HG03565 (cell line): ENCODE measurements at regions not wholly inside any gene's neighbourhood (a gene's known extent, or its start where the extent isn't known, plus 50 kb on each side); places are given as distances from the start of the nearest gene placed in this dataset.

Experiments used
- ATAC-seq: cut with Tn5 transposase; IDR thresholded peaks from one replicate; pipeline ENCODE4 v1.9.1; 2021; ENCODE audit warnings: mild to moderate bottlenecking, moderate library complexity; ENCODE audit not compliant: unreplicated experiment

DNA sequence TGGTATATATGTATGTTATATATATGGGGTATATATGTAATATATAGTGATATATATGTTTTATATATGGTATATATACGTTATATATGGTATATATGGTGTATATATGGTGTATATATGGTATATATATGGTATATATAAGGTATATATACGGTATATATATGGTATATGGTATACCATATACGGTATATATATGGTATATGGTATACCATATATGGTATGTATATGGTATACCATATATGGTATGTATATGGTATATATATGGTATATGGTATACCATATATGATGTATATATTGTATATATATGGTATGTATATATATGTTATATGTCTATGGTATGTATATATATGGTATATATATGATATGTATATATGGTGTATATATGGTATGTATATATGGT is 447.7 kb upstream of the USP24 start:
- no peak for ATAC-seq

GRCh38 chr1:55658917-55659316 is 443.8 kb upstream of the USP24 start:
- no peak for ATAC-seq

GRCh38 chr1:55654750-55655149 is 439.6 kb upstream of the USP24 start:
- ATAC-seq: no peak

DNA sequence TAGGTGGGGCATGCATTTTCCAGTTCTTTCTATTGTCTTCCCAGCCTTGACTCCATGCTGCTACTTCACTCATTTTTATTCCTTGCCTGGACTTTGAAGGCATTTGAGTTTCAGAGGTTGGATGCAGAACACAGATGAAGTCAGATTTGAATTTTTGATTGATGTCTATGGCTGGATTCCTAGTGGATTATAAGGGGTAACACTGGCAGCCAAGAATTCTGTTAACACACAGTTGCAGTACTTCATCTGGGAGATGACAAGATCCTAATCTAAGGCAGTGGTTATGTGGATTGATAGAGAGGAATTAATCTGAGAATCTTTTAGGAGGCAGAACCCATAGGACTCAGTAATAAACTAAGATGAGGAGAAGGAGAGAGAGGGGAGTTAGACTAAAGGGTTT is 439.0 kb upstream of the USP24 start:
- ATAC-seq: no peak

- no peak for ATAC-seq
Measured at GRCh38 chr1:55650444-55650843, 435.3 kb upstream of the USP24 start.

DNA sequence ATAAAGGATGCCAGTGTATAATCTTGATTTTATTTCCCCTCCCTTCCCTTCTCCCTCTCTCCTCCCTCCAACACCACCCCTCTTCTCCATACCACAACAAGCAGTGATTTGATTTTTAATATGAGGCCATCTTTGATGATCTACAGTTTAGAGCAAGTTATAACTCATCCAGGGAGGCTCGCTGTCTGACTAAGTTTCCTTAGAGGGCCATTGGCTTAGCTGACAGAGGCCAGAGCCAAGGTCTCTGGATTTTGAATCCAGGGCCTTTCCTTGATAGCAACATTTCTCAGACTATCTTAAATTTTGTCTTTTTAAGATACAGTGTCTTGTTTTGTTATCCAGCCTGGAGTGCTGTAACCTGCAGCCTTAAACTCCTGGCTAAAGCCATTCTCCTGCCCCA is 431.0 kb upstream of the USP24 start:
- ATAC-seq: no peak

DNA sequence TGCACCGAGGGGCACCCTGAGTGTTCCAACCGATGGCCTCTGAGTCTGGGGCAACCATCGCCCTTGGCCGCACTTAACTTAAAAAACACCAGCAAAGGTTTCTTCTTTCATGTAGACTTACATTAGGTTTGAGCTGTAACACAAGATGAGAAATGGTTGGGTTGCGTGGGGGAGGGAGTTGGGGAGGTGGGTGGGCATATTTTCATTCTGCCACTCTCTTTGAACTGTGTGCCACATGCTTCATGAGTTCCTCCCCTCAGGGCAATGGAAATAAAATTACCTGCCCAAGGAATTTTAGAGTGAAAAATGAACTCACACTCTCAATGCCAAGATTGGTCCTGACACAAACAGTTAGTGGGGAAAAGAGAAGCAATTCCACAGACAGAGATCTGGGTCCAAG is 430.1 kb upstream of the USP24 start:
- no peak for ATAC-seq

DNA sequence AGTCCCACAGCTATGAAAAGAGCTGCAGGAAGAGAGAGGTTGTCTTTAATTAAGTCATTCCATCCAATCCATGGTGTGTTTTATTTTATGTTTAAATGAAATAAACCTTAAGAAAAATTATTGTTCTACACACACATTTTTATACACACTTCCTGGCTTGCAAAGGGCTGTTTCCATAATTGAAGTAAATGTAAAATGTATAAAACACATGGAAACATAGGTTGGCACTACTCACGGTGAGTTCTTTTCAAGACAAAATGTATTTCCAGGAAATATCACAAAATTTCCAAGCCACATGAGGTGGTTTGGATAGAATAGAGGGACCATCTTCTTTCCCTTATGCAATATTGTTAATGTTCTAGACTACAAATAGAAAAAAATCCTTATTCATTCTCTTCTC is 426.8 kb upstream of the USP24 start:
- no peak for ATAC-seq

DNA sequence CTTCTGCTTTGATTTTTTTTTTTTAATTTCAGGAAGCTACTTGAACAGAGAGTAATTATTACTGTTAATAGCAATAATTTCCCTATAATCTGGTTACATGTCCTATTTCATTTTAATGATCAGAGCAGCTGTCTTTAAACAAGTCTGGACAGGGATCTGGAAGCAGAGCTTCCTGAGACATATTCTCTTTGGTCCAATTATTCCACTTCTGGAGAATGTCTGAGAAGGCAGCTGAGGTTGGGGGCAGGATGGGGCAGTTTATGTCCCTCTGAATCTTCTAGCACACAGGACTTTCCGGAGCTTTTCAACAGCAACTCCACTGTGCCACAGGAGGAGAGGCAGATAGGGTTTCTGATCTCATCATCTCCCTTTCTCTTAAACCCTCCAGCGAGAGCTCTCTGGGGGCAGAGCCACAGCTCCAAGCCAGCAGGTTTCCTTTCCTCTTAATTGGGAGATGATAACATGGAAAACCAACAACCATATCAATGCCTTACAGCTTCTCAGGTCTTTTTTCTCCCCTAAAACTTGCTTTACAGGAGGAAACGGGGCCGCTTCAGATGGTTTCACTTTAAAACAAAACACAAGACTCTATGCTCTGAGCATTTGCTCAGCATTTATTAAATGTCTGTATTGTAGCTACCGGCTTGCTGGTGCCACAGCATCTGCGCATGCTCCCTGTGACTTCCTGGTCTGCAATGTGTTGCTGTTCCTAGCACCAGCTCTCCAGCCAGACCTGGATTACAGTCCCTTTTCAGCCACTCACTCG is 425.7 kb upstream of the USP24 start:
- peak; percentile 51 for ATAC-seq

DNA sequence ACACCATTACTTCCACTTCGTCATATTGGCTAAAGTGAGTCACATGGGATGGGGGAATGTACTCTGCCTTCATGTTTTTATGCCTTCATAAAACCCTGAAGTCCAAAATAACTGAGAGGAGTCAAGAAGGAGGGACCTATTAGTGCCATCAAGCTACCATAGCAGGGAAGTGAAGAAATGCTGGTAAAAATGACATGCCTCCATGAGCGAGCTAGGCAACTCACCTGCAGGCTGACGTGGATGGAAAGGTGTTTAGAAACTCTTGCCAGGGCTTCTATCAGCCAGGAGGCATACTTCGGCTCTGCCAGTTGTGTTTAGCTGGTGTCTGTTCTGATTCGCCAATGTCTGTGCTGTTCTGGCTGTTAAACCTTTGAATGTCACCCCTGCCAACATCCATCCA is 424.4 kb upstream of the USP24 start:
- ATAC-seq: no peak

DNA sequence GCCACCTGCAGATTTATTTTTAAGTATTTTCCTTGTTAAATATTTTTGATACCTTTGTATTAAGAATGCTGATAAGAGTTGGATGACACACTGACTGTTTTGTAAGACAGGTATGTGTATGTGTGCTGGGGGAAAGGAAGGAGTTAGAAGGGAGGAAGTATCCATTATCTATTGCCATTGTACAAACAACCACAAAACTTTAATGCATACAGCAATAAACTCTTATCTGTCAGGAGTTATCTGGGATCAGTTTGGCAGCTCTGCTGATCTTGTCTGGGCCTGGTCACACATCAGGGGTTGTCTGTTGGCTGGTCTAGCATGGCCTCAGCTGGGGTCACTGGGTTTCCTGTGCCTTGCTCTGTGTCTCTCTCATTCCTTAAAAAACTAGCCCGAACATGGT is 423.9 kb upstream of the USP24 start:
- no peak for ATAC-seq

DNA sequence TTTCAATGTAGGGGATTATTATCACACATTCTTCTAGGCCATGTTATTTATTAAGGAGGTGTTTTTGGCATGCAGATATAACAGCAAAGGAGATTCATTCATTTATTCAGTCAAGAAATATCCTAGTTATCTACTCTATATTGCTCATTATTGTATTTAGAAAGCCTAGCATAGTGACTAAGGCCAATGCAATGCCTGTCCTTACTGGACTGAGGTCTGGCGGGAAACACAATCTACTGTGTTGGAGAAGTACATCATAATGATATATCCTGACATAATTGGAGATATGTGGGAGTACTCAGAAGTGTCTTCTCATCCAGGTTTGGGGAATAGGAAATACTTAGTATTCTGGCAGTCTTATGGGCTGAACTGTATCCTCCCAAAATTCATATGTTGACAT is 421.5 kb upstream of the USP24 start:
- ATAC-seq: no peak

DNA sequence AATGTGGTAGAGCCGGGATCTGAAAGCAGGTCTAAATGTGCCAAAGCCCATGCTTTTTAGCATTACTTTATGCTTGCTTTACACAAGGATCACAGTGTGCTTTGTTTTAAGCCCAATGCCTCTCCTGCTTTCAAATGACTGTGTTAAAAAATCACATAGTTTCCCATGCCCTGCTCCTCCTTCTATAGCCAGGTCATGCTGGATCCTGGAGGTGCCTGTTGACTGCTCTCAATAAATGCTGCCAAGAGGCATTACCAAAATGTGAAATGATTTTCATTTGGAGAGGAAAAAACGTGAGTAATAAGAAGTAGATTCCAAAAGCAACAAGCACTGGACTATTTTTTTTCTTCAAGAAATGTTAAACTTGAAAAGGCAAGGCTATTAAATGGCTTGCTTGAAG is 420.7 kb upstream of the USP24 start:
- no peak for ATAC-seq

DNA sequence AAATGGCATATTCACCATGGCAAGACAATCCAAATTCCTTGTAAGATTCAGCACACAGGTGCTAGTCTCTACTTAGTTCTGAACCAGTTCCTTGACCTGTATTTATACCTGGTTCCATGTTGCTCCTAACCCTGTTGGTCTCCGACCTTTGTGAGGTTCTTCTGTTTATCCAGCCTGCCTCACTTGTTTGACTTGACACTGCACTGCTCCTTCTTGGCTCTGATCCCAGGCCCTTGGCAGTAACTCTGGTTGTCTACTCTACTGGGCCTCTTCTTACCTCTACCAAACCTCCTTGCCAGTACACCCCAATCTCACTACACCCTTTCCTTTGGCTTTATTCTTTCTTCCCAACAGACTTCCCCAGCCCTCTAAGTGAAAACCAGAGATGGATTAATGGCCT is 419.4 kb upstream of the USP24 start:
- no peak for ATAC-seq

- ATAC-seq: no peak
Measured at GRCh38 chr1:55632906-55633305, 417.7 kb upstream of the USP24 start.

DNA sequence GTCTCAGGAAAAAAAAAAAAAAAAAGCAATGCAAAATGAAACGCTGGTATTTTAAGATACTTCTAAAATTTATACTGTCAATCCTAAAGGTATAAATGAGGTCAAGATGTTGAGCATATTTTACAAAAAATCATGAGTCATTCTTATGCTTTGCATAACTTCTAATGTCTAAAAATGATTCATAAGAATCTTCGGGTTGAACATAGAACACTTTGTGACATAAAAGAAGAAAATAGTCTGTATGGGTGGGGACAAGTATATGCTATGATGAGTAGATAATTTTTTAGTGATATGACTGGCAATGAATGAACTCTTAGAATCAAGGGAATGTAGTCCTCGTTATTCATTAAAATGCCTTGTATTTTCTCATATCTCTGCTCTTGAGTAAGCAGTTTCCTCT is 416.9 kb upstream of the USP24 start:
- ATAC-seq: no peak

DNA sequence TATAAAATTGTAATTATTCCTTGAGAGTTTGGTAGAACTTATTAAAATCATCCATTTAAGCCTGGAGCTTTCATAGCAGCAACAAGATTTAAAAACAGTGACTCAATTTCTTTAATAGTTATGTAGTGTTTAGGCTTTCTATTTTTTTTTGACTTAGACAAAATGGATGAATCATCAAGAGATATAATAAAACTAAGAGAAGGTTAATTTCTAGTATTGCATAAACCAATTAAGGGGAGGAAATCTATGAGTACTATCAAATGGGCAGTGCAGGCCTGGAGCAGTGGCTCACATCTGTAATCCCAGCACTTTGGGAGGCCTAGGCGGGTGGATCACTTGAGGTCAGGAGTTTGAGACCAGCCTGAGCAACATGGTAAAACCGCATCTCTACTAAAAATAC is 416.3 kb upstream of the USP24 start:
- ATAC-seq: no peak

- no peak for ATAC-seq
Measured at GRCh38 chr1:55626326-55626725, 411.2 kb upstream of the USP24 start.

- ATAC-seq: no peak
Measured at GRCh38 chr1:55624766-55625165, 409.6 kb upstream of the USP24 start.

DNA sequence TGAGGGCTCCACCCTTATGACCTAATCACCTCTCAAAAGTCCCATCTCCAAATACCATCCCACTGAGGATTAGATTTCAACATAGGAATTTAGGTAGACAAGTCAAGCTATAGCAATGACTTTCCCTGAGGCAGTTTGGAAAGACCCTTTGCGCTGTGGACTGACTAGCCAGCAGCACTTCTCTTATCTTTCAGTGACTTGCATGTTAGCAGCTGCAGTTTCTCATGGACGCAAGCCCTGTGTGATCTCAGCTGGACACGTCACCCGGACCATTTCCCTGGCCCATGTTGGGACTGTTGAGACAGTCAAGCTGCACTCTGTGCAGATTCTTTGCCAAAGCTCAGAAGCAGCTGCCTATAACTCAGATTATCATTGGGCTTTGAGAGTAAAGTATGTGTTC is 408.1 kb upstream of the USP24 start:
- ATAC-seq: no peak

DNA sequence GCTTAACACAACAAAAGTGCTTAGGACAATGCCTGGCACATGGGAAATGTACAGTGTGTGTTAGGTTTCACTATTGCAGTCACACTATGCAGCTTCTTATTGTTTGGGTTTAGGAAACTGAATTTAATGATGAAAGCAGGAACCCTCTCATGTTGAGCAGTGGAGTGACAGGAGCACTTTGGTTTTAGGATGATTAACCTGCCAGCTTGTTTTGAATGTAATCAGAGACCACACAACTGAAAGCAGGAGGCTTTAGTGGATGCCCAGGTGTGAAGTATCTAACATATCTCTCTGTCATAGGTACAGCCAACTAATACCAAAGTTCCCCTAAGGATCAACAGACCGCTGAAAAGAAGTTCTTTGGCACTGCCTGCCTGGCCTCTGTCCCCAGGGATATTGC is 406.9 kb upstream of the USP24 start:
- ATAC-seq: no peak

DNA sequence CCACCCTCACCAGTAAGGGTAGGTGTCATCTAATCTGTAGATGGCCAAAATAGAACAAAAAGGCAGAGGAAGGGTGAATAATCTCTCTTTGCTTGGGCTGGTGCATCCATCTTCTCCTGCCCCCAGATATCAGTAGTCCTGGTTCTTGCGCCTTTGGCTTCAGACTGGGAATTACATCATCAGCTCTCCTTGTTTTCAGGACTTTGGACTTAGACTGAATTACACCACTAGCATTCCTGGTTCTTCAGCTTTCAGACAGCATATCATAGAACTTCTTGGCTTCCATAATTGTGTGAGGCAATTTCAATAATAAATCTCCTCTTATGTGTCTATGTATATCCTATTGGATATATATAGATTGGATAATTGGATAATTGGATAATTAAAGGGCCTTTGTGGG is 403.0 kb upstream of the USP24 start:
- ATAC-seq: no peak

GRCh38 chr1:55617288-55617982 is 402.3 kb upstream of the USP24 start:
- ATAC-seq: no peak
